ENCODE measurements at regions not wholly inside any gene's neighbourhood (a gene's known extent, or its start where the extent isn't known, plus 50 kb on each side); places are given as distances from the start of the nearest gene placed in this dataset.

GRCh38 chr18:27899893-27900292, 277.0 kb downstream of the CDH2 start:
- no peak for DNase-seq

GRCh38 chr18:27894746-27895145, 282.2 kb downstream of the CDH2 start:
- DNase-seq, result no peak

GRCh38 chr18:27887711-27888495, 289.0 kb downstream of the CDH2 start:
- DNase-seq, result no peak

- no peak for DNase-seq
These were observed 289.6 kb downstream of the CDH2 start for GRCh38 chr18:27887287-27887686.

GRCh38 chr18:27879540-27879939, 297.4 kb downstream of the CDH2 start:
- DNase-seq, result no peak

GRCh38 chr18:27871726-27872125, 305.2 kb downstream of the CDH2 start:
- DNase-seq, result peak; percentile 85

GRCh38 chr18:27869735-27870134, 307.2 kb downstream of the CDH2 start:
- no peak for DNase-seq

- DNase-seq, result no peak
These were observed 311.5 kb downstream of the CDH2 start for GRCh38 chr18:27865431-27865830.

- peak; percentile 66 for DNase-seq
These were observed 313.0 kb downstream of the CDH2 start for GRCh38 chr18:27863780-27864430.

- DNase-seq, result no peak
These were observed 314.8 kb downstream of the CDH2 start for GRCh38 chr18:27862041-27862682.

GRCh38 chr18:27861539-27861938, 315.4 kb downstream of the CDH2 start:
- peak; percentile 100 for DNase-seq

GRCh38 chr18:27860701-27861107, 316.2 kb downstream of the CDH2 start:
- peak; percentile 76 for DNase-seq

GRCh38 chr18:27860011-27860410, 316.9 kb downstream of the CDH2 start:
- peak; percentile 26 for DNase-seq

- DNase-seq, result peak; percentile 15
These were observed 320.1 kb downstream of the CDH2 start for GRCh38 chr18:27856820-27857219.

GRCh38 chr18:27855486-27855885, 321.4 kb downstream of the CDH2 start:
- DNase-seq, result peak; percentile 39

GRCh38 chr18:27854631-27855030, 322.3 kb downstream of the CDH2 start:
- no peak for DNase-seq

GRCh38 chr18:27848336-27848735, 328.6 kb downstream of the CDH2 start:
- DNase-seq, result no peak

GRCh38 chr18:27847412-27847811, 329.5 kb downstream of the CDH2 start:
- DNase-seq, result peak; percentile 41

GRCh38 chr18:27845897-27846296, 331.0 kb downstream of the CDH2 start:
- no peak for DNase-seq

- no peak for DNase-seq
These were observed 332.9 kb downstream of the CDH2 start for GRCh38 chr18:27843783-27844777.

GRCh38 chr18:27839141-27839540, 337.8 kb downstream of the CDH2 start:
- no peak for DNase-seq

GRCh38 chr18:27838225-27838624, 338.7 kb downstream of the CDH2 start:
- DNase-seq, result no peak

GRCh38 chr18:27826101-27826500, 350.8 kb downstream of the CDH2 start:
- DNase-seq, result no peak
